ENCODE measurements at regions not wholly inside any gene's neighbourhood (a gene's known extent, or its start where the extent isn't known, plus 50 kb on each side); places are given as distances from the start of the nearest gene placed in this dataset.

GRCh38 chr5:133794771-133795415 lies 173.5 kb downstream of the C5orf15 start:
- TF ChIP-seq CTCF (IDR thresholded peaks at IDR 0.05; ENCODE audit: poor library complexity, severe bottlenecking) (no peak), SMC3 (conservative IDR thresholded peaks at IDR 0.05; ENCODE audit: poor library complexity) (no peak), RAD21 (conservative IDR thresholded peaks at IDR 0.05) (no peak), EP300 (conservative IDR thresholded peaks at IDR 0.05; ENCODE audit: poor library complexity, severe bottlenecking) (no peak), MXI1 (conservative IDR thresholded peaks at IDR 0.05; ENCODE audit: poor library complexity, severe bottlenecking) (no peak)
- Histone ChIP-seq H2AFZ (ENCODE audit: low read depth, low read length) (no peak overlapping the region), H3K36me3 (ENCODE audit: insufficient read depth, low read length) (no peaks in the 10 kb centered on the region), H3K9me3 (ENCODE audit: low read length) (no peaks in the 10 kb centered on the region), H3F3A (ENCODE audit: insufficient read depth, low read length, poor library complexity, severe bottlenecking) (no peaks in the 10 kb centered on the region), H3K27me3 (ENCODE audit: insufficient read depth, low read depth, low read length) (no peaks in the 10 kb centered on the region), H3K9ac (ENCODE audit: low read length) (no peak overlapping the region), H3K4me2 (ENCODE audit: low read length) (no peak overlapping the region), H3K4me3 (ENCODE audit: low read length) (no peak overlapping the region), H4K20me1 (ENCODE audit: insufficient read depth) (no peaks in the 10 kb centered on the region), H3K9me2 (ENCODE audit: insufficient read depth, low read length) (no peaks in the 10 kb centered on the region), H3K27ac (ENCODE audit: low read length) (no peak overlapping the region), H3K79me2 (replicated peaks; ENCODE audit: insufficient read depth, low read length) (no peaks in the 10 kb centered on the region)

GRCh38 chr5:133793756-133794465 lies 174.5 kb downstream of the C5orf15 start:
- Histone ChIP-seq H3K36me3 (ENCODE audit: insufficient read depth, low read length) (no peaks in the 10 kb centered on the region), H3K27me3 (ENCODE audit: insufficient read depth, low read depth, low read length) (no peaks in the 10 kb centered on the region), H3K27ac (ENCODE audit: low read length) (no peak overlapping the region), H4K20me1 (ENCODE audit: insufficient read depth) (no peaks in the 10 kb centered on the region), H3K9me2 (ENCODE audit: insufficient read depth, low read length) (no peaks in the 10 kb centered on the region), H3K9me3 (ENCODE audit: low read length) (no peaks in the 10 kb centered on the region), H3K4me2 (ENCODE audit: low read length) (no peak overlapping the region), H3F3A (ENCODE audit: insufficient read depth, low read length, poor library complexity, severe bottlenecking) (no peaks in the 10 kb centered on the region), H3K9ac (ENCODE audit: low read length) (no peak overlapping the region), H3K4me3 (ENCODE audit: low read length) (no peak overlapping the region), H2AFZ (ENCODE audit: low read depth, low read length) (no peak overlapping the region), H3K79me2 (replicated peaks; ENCODE audit: insufficient read depth, low read length) (no peaks in the 10 kb centered on the region)
- no peak for TF ChIP-seq REST (IDR thresholded peaks at IDR 0.05; ENCODE audit: borderline replicate concordance)
- TF ChIP-seq POLR2AphosphoS5 (IDR thresholded peaks at IDR 0.05), result no peak
- no peak for TF ChIP-seq EP300 (conservative IDR thresholded peaks at IDR 0.05; ENCODE audit: poor library complexity, severe bottlenecking)
- no peak for TF ChIP-seq EZH2 (IDR thresholded peaks at IDR 0.05; ENCODE audit: borderline replicate concordance, insufficient read depth, low read length, poor library complexity, severe bottlenecking)
- TF ChIP-seq CTCF (IDR thresholded peaks at IDR 0.05; ENCODE audit: poor library complexity, severe bottlenecking), result no peak
- no peak for TF ChIP-seq RAD21 (conservative IDR thresholded peaks at IDR 0.05)
- TF ChIP-seq MXI1 (conservative IDR thresholded peaks at IDR 0.05; ENCODE audit: poor library complexity, severe bottlenecking), result no peak
- TF ChIP-seq TAF1 (IDR thresholded peaks at IDR 0.05; ENCODE audit: low read depth), result no peak

Measured in neural cell (in vitro differentiated cells).